ENCODE measurements at regions not wholly inside any gene's neighbourhood (a gene's known extent, or its start where the extent isn't known, plus 50 kb on each side); places are given as distances from the start of the nearest gene placed in this dataset.

- H2AFZ ChIP-seq (ENCODE audit: low read depth, low read length) = no peak overlapping the region
- no peaks in the 10 kb centered on the region for H3K4me1 ChIP-seq (ENCODE audit: control insufficient read depth, insufficient read depth, low read depth, low read length)
- H3K27ac ChIP-seq (ENCODE audit: low read length, poor library complexity, severe bottlenecking) = peak overlapping the region; percentile 32
- no peak overlapping the region for H3K4me2 ChIP-seq (ENCODE audit: low read length, poor library complexity, severe bottlenecking)
- DNase-seq = no peak
- no peak overlapping the region for H3K4me3 ChIP-seq (ENCODE audit: insufficient read depth in 1 of 2, low read depth in 1 of 2, low read length in 2 of 2)
- H2BK12ac ChIP-seq (ENCODE audit: low read length in 2 of 2) = no peak overlapping the region
- no peak overlapping the region for H3K18ac ChIP-seq (ENCODE audit: low read depth in 1 of 2, low read length in 2 of 2)
- no peaks in the 10 kb centered on the region for H3K36me3 ChIP-seq (ENCODE audit: control insufficient read depth in 1 of 2, insufficient read depth in 2 of 2, low read depth in 1 of 2, low read length in 2 of 2)
- no peaks in the 10 kb centered on the region for H3K79me1 ChIP-seq (replicated peaks; ENCODE audit: low read length, poor library complexity, severe bottlenecking)
- no peak overlapping the region for H4K8ac ChIP-seq (ENCODE audit: low read length)
- no peak overlapping the region for H2BK120ac ChIP-seq (ENCODE audit: low read depth, low read length)
- H3K27me3 ChIP-seq (ENCODE audit: control insufficient read depth in 1 of 2, insufficient read depth in 1 of 2, low read length in 2 of 2) = no peaks in the 10 kb centered on the region
- H3K9ac ChIP-seq (ENCODE audit: low read length) = no peak overlapping the region
- no peak overlapping the region for H2BK15ac ChIP-seq (ENCODE audit: low read depth, poor library complexity, severe bottlenecking)
- H3K14ac ChIP-seq (ENCODE audit: low read length in 2 of 2) = no peak overlapping the region
- no peak overlapping the region for H3K4ac ChIP-seq (ENCODE audit: low read depth in 1 of 2, low read length in 2 of 2)
- H3K23ac ChIP-seq (ENCODE audit: low read length in 2 of 2) = no peak overlapping the region
- no peak overlapping the region for H2BK5ac ChIP-seq (ENCODE audit: low read depth, low read length, poor library complexity, severe bottlenecking)
- WGBS = 95% methylated on average over 2 of the region's 4 CpGs
- no peak overlapping the region for H4K91ac ChIP-seq (ENCODE audit: low read length)
- no peak overlapping the region for H2AK5ac ChIP-seq (ENCODE audit: low read length, severe bottlenecking)
- no peaks in the 10 kb centered on the region for H3K9me3 ChIP-seq (ENCODE audit: control insufficient read depth, low read length)
Observed at GRCh38 chrX:43002526-43003203, 224.7 kb upstream of the PPP1R2C start.

- WGBS = 100% methylated on average over 1 of the region's 3 CpGs
- no peak for DNase-seq
Observed at GRCh38 chrX:43003204-43003565, 225.2 kb upstream of the PPP1R2C start.

GRCh38 chrX:43003939-43004338, 226.0 kb upstream of the PPP1R2C start:
- H3K27me3 ChIP-seq (ENCODE audit: control insufficient read depth in 1 of 2, insufficient read depth in 1 of 2, low read length in 2 of 2) = no peaks in the 10 kb centered on the region
- no peak overlapping the region for H2AFZ ChIP-seq (ENCODE audit: low read depth, low read length)
- no peak overlapping the region for H3K27ac ChIP-seq (ENCODE audit: low read length, poor library complexity, severe bottlenecking)
- no peak overlapping the region for H3K23ac ChIP-seq (ENCODE audit: low read length in 2 of 2)
- H3K14ac ChIP-seq (ENCODE audit: low read length in 2 of 2) = no peak overlapping the region
- no peak overlapping the region for H3K9ac ChIP-seq (ENCODE audit: low read length)
- no peak overlapping the region for H2BK120ac ChIP-seq (ENCODE audit: low read depth, low read length)
- H3K4ac ChIP-seq (ENCODE audit: low read depth in 1 of 2, low read length in 2 of 2) = no peak overlapping the region
- H2BK5ac ChIP-seq (ENCODE audit: low read depth, low read length, poor library complexity, severe bottlenecking) = no peak overlapping the region
- no peaks in the 10 kb centered on the region for H3K4me1 ChIP-seq (ENCODE audit: control insufficient read depth, insufficient read depth, low read depth, low read length)
- H3K4me2 ChIP-seq (ENCODE audit: low read length, poor library complexity, severe bottlenecking) = no peak overlapping the region
- no peaks in the 10 kb centered on the region for H3K79me1 ChIP-seq (replicated peaks; ENCODE audit: low read length, poor library complexity, severe bottlenecking)
- no peaks in the 10 kb centered on the region for H3K9me3 ChIP-seq (ENCODE audit: control insufficient read depth, low read length)
- no peak overlapping the region for H3K18ac ChIP-seq (ENCODE audit: low read depth in 1 of 2, low read length in 2 of 2)
- H2BK12ac ChIP-seq (ENCODE audit: low read length in 2 of 2) = no peak overlapping the region
- no peak overlapping the region for H2BK15ac ChIP-seq (ENCODE audit: low read depth, poor library complexity, severe bottlenecking)
- no peak overlapping the region for H4K91ac ChIP-seq (ENCODE audit: low read length)
- H3K4me3 ChIP-seq (ENCODE audit: insufficient read depth in 1 of 2, low read depth in 1 of 2, low read length in 2 of 2) = no peak overlapping the region
- H2AK5ac ChIP-seq (ENCODE audit: low read length, severe bottlenecking) = no peak overlapping the region
- H4K8ac ChIP-seq (ENCODE audit: low read length) = no peak overlapping the region
- no peak for DNase-seq
- WGBS = 98% methylated on average over 2 of the region's 2 CpGs
- H3K36me3 ChIP-seq (ENCODE audit: control insufficient read depth in 1 of 2, insufficient read depth in 2 of 2, low read depth in 1 of 2, low read length in 2 of 2) = no peaks in the 10 kb centered on the region

More at GRCh38 chrX:43003204-43003565, 225.2 kb upstream of the PPP1R2C start:
- Histone ChIP-seq H3K4me2 (ENCODE audit: low read length, poor library complexity, severe bottlenecking) (no peak overlapping the region), H2BK120ac (ENCODE audit: low read depth, low read length) (no peak overlapping the region), H2BK15ac (ENCODE audit: low read depth, poor library complexity, severe bottlenecking) (no peak overlapping the region), H4K91ac (ENCODE audit: low read length) (no peak overlapping the region), H3K27me3 (ENCODE audit: control insufficient read depth in 1 of 2, insufficient read depth in 1 of 2, low read length in 2 of 2) (no peaks in the 10 kb centered on the region), H3K9ac (ENCODE audit: low read length) (no peak overlapping the region), H3K4me1 (ENCODE audit: control insufficient read depth, insufficient read depth, low read depth, low read length) (no peaks in the 10 kb centered on the region), H3K4me3 (ENCODE audit: insufficient read depth in 1 of 2, low read depth in 1 of 2, low read length in 2 of 2) (no peak overlapping the region), H3K9me3 (ENCODE audit: control insufficient read depth, low read length) (no peaks in the 10 kb centered on the region), H2AFZ (ENCODE audit: low read depth, low read length) (no peak overlapping the region), H3K18ac (ENCODE audit: low read depth in 1 of 2, low read length in 2 of 2) (no peak overlapping the region), H3K27ac (ENCODE audit: low read length, poor library complexity, severe bottlenecking) (no peak overlapping the region), H2AK5ac (ENCODE audit: low read length, severe bottlenecking) (no peak overlapping the region), H3K14ac (ENCODE audit: low read length in 2 of 2) (no peak overlapping the region), H4K8ac (ENCODE audit: low read length) (no peak overlapping the region), H3K36me3 (ENCODE audit: control insufficient read depth in 1 of 2, insufficient read depth in 2 of 2, low read depth in 1 of 2, low read length in 2 of 2) (no peaks in the 10 kb centered on the region), H3K4ac (ENCODE audit: low read depth in 1 of 2, low read length in 2 of 2) (no peak overlapping the region), H3K79me1 (replicated peaks; ENCODE audit: low read length, poor library complexity, severe bottlenecking) (no peaks in the 10 kb centered on the region), H3K23ac (ENCODE audit: low read length in 2 of 2) (no peak overlapping the region), H2BK5ac (ENCODE audit: low read depth, low read length, poor library complexity, severe bottlenecking) (no peak overlapping the region), H2BK12ac (ENCODE audit: low read length in 2 of 2) (no peak overlapping the region)

- no peak overlapping the region for H3K4me2 ChIP-seq (ENCODE audit: low read length, poor library complexity, severe bottlenecking)
- no peak overlapping the region for H3K9ac ChIP-seq (ENCODE audit: low read length)
- H2BK12ac ChIP-seq (ENCODE audit: low read length in 2 of 2) = no peak overlapping the region
- H2BK5ac ChIP-seq (ENCODE audit: low read depth, low read length, poor library complexity, severe bottlenecking) = no peak overlapping the region
- H3K4me1 ChIP-seq (ENCODE audit: control insufficient read depth, insufficient read depth, low read depth, low read length) = no peaks in the 10 kb centered on the region
- H4K91ac ChIP-seq (ENCODE audit: low read length) = no peak overlapping the region
- H2AK5ac ChIP-seq (ENCODE audit: low read length, severe bottlenecking) = no peak overlapping the region
- no peak overlapping the region for H3K27ac ChIP-seq (ENCODE audit: low read length, poor library complexity, severe bottlenecking)
- no peaks in the 10 kb centered on the region for H3K79me1 ChIP-seq (replicated peaks; ENCODE audit: low read length, poor library complexity, severe bottlenecking)
- no peak overlapping the region for H3K14ac ChIP-seq (ENCODE audit: low read length in 2 of 2)
- H4K8ac ChIP-seq (ENCODE audit: low read length) = no peak overlapping the region
- no peaks in the 10 kb centered on the region for H3K36me3 ChIP-seq (ENCODE audit: control insufficient read depth in 1 of 2, insufficient read depth in 2 of 2, low read depth in 1 of 2, low read length in 2 of 2)
- H2AFZ ChIP-seq (ENCODE audit: low read depth, low read length) = no peak overlapping the region
- no peaks in the 10 kb centered on the region for H3K27me3 ChIP-seq (ENCODE audit: control insufficient read depth in 1 of 2, insufficient read depth in 1 of 2, low read length in 2 of 2)
- no peak overlapping the region for H2BK15ac ChIP-seq (ENCODE audit: low read depth, poor library complexity, severe bottlenecking)
- H3K4ac ChIP-seq (ENCODE audit: low read depth in 1 of 2, low read length in 2 of 2) = no peak overlapping the region
- no peak overlapping the region for H3K18ac ChIP-seq (ENCODE audit: low read depth in 1 of 2, low read length in 2 of 2)
- no peaks in the 10 kb centered on the region for H3K9me3 ChIP-seq (ENCODE audit: control insufficient read depth, low read length)
- H3K23ac ChIP-seq (ENCODE audit: low read length in 2 of 2) = no peak overlapping the region
- WGBS = 56% methylated on average over 3 of the region's 3 CpGs
- DNase-seq = no peak
- H3K4me3 ChIP-seq (ENCODE audit: insufficient read depth in 1 of 2, low read depth in 1 of 2, low read length in 2 of 2) = no peak overlapping the region
- H2BK120ac ChIP-seq (ENCODE audit: low read depth, low read length) = no peak overlapping the region
Observed at GRCh38 chrX:43005561-43005960, 227.6 kb upstream of the PPP1R2C start.
